ENCODE measurements at regions not wholly inside any gene's neighbourhood (a gene's known extent, or its start where the extent isn't known, plus 50 kb on each side); places are given as distances from the start of the nearest gene placed in this dataset.
"Not testable (repeated sequence)": the region's sequence is repeated elsewhere in the genome, so short reads cannot be mapped to it uniquely, and the experiment has no call there.

DNA sequence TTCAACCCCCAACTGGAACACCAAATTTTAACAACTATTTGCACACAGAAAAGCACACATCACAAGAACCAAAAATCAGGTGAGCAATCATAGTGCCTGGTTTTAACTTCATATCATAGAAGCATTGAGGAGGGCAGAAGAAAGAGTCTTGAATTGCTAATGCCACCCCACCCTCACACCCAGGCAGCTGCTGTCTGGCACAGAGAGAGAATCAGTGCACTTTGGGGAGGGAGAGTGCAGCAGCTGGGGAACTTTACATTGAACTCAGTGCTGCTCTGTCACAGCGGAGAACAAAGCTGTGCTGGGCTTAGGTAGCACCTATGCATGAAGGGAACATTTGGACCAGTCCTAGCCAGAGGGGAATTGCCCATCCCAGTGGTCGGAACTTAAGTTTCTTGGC lies 76.0 kb upstream of the KBTBD8 start:
- Histone ChIP-seq H3K4me1 (ENCODE audit: control insufficient read depth, insufficient read depth, low read length) (no peaks in the 10 kb centered on the region), H3K27ac (ENCODE audit: low read length) (no peak overlapping the region), H3K4me3 (ENCODE audit: low read length) (no peak overlapping the region), H3K9me3 (ENCODE audit: control insufficient read depth, low read length) (no peaks in the 10 kb centered on the region), H3K27me3 (ENCODE audit: control insufficient read depth, insufficient read depth) (no peaks in the 10 kb centered on the region)
- no peak for ATAC-seq
- no peak for DNase-seq
- 85% methylated on average over 2 of the region's 2 CpGs for WGBS
- intact Hi-C loops (cut with DNase I), result no loop called here

DNA sequence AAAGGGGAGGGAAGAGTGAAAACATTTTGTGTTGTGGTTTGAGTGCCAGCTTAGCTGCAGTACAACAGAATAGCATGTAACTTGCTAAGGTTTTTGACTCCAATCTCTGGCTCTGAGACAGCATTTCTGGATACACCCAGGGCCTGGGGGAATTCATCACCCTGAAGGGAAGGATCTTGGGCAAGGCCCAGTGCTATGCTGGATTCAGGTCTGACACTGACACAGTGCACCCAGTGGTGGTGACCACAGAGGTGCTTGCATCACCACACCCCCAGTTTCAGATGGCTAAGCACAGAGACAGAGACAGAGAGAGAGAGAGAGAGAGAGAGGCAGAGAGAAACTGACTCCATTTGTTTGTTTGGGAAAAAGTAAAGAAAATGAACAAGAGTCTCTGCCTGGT lies 74.1 kb upstream of the KBTBD8 start:
- no peak overlapping the region for H3K4me3 ChIP-seq (ENCODE audit: low read length)
- DNase-seq, result no peak
- intact Hi-C loops (cut with DNase I), result no loop called here
- H3K27me3 ChIP-seq (ENCODE audit: control insufficient read depth, insufficient read depth), result no peaks in the 10 kb centered on the region
- H3K9me3 ChIP-seq (ENCODE audit: control insufficient read depth, low read length), result no peaks in the 10 kb centered on the region
- H3K27ac ChIP-seq (ENCODE audit: low read length), result no peak overlapping the region
- ATAC-seq, result no peak
- no peaks in the 10 kb centered on the region for H3K4me1 ChIP-seq (ENCODE audit: control insufficient read depth, insufficient read depth, low read length)

DNA sequence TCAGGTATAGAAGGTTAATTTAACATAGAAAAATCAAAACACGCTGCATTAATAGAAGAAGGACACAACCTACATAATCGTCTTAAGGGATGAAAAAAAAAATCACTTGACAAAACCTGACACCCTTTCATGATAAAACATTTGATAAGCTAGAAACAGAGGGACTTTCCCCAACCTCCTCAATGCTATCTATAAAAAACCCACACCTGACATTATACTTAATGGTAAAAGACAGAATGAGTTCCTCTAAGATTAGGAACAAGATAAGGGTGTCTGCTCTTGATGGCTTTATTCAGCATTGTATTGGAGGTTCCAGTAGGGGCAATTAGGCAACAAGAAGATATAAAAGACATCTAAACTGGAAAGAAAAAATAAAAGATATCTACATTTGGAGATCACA lies 69.9 kb upstream of the KBTBD8 start:
- no peak overlapping the region for H3K27ac ChIP-seq (ENCODE audit: low read length)
- no peaks in the 10 kb centered on the region for H3K9me3 ChIP-seq (ENCODE audit: control insufficient read depth, low read length)
- DNase-seq (no peak), ATAC-seq (no peak)
- H3K27me3 ChIP-seq (ENCODE audit: control insufficient read depth, insufficient read depth), result no peaks in the 10 kb centered on the region
- no peaks in the 10 kb centered on the region for H3K4me1 ChIP-seq (ENCODE audit: control insufficient read depth, insufficient read depth, low read length)
- no peak overlapping the region for H3K4me3 ChIP-seq (ENCODE audit: low read length)
- intact Hi-C loops (cut with DNase I), result no loop called here
- 61% methylated on average over 2 of the region's 2 CpGs for WGBS

DNA sequence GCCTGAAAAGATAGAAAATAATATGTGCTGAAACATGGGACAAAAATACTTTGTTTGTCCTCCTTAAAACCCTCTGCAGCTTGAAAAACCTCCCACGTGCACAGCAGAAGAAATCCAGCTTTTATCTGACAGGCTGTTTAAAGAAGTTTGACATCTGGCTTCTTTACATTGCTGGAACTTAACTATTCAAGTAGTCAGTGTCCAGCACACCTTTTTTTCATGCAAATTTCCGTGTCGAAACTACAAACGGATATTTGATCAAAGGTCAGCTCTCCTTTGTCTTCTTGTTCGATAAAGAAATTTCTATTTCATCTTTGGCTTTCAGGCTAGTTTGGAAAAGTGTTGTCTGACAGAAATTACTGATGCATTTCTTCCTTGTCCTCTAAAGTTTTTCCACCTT lies 66.8 kb upstream of the KBTBD8 start:
- Histone ChIP-seq H3K4me3 (ENCODE audit: low read length) (no peak overlapping the region), H3K9me3 (ENCODE audit: control insufficient read depth, low read length) (no peaks in the 10 kb centered on the region), H3K27ac (ENCODE audit: low read length) (no peak overlapping the region), H3K27me3 (ENCODE audit: control insufficient read depth, insufficient read depth) (no peaks in the 10 kb centered on the region), H3K4me1 (ENCODE audit: control insufficient read depth, insufficient read depth, low read length) (no peaks in the 10 kb centered on the region)
- ATAC-seq, result no peak
- WGBS, result 35% methylated on average over 5 of the region's 5 CpGs
- DNase-seq, result no peak
- intact Hi-C loops (cut with DNase I), result no loop called here

DNA sequence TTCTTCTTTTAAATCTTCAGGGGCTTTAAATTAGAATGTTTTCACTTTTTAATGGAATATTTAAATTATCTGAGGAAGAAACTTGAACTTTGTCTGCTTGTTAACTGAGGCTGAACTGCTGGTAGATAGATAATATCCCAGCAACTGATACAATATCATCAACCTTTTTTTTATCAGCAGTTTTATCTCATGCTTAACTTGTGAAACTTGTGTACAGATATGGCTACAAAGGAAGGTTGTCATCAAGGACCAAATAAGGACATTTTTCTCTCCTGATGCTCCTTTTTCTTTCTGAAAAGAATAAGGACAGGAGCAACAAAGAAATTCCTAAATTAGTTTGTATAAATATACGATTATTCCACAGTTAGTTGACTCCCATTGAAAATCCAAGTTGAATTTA lies 66.4 kb upstream of the KBTBD8 start:
- no peaks in the 10 kb centered on the region for H3K9me3 ChIP-seq (ENCODE audit: control insufficient read depth, low read length)
- WGBS, result 41% methylated on average over 1 of the region's 1 CpG
- no peak overlapping the region for H3K4me3 ChIP-seq (ENCODE audit: low read length)
- H3K4me1 ChIP-seq (ENCODE audit: control insufficient read depth, insufficient read depth, low read length), result no peaks in the 10 kb centered on the region
- ATAC-seq, result no peak
- no peak overlapping the region for H3K27ac ChIP-seq (ENCODE audit: low read length)
- intact Hi-C loops (cut with DNase I), result no loop called here
- no peaks in the 10 kb centered on the region for H3K27me3 ChIP-seq (ENCODE audit: control insufficient read depth, insufficient read depth)
- DNase-seq, result no peak

DNA sequence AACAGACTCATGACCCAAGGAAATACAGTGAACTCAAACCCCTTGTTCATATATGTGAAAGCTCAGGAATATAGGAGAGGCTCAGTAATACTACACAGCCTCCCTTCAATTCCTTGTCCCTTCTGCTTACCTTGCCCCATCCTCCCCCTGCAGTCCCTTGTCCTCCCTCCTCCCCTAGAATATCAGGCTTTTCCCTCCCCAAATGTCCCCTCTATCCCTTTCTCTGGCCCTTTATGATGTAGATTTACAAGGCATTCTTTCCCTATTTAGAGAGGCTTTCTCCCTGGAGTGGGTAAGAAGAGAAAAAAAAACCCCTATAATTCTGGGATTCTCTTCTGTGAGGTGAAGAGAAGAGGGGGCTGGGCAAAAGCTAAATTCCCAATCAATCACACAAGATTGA lies 64.9 kb upstream of the KBTBD8 start:
- ATAC-seq (no peak), DNase-seq (no peak)
- Histone ChIP-seq H3K27ac (ENCODE audit: low read length) (no peak overlapping the region), H3K27me3 (ENCODE audit: control insufficient read depth, insufficient read depth) (no peaks in the 10 kb centered on the region), H3K4me3 (ENCODE audit: low read length) (no peak overlapping the region), H3K4me1 (ENCODE audit: control insufficient read depth, insufficient read depth, low read length) (no peaks in the 10 kb centered on the region), H3K9me3 (ENCODE audit: control insufficient read depth, low read length) (no peaks in the 10 kb centered on the region)
- intact Hi-C loops (cut with DNase I), result no loop called here

DNA sequence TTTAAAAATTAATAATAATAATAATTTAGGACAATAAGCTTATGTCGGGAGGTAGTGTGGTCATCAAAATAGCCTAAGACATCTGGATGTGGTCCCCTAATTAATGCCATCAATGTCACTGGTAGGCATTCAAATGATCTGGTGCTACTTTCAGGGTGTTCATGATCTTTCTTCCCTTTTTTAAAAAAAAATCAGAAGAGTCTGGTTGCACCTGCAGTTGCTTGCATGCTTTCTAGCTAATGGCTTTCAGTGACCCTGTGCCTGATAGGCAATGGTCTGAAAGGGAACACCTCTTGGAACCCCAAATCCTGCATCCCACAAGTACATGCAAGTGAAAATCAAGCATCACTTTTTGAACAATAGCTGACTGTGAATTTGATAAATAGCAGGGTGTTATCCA lies 64.1 kb upstream of the KBTBD8 start:
- Histone ChIP-seq H3K4me3 (ENCODE audit: low read length) (no peak overlapping the region), H3K4me1 (ENCODE audit: control insufficient read depth, insufficient read depth, low read length) (no peaks in the 10 kb centered on the region), H3K27ac (ENCODE audit: low read length) (no peak overlapping the region), H3K9me3 (ENCODE audit: control insufficient read depth, low read length) (no peaks in the 10 kb centered on the region), H3K27me3 (ENCODE audit: control insufficient read depth, insufficient read depth) (no peaks in the 10 kb centered on the region)
- DNase-seq, result no peak
- 86% methylated on average over 1 of the region's 1 CpG for WGBS
- ATAC-seq, result no peak
- intact Hi-C loops (cut with DNase I), result no loop called here

DNA sequence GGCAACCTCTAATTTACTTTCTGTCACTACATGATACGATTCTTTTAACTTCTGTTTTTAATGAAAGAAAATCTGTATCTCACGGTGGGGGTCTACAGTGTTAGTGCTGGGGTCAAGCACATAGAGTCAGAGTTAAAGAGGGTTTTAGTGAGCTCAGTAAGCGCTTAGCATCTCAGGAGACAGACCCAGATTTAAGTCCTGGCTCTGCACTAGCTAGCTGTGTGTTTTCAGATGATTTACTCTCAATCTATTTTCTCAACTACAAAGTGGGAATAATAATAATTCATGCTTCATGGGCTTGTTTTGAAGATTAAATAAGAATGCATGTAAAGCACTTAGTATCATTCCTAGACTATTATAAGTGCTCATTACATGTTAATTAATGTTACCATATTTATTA lies 63.4 kb upstream of the KBTBD8 start:
- H3K27me3 ChIP-seq (ENCODE audit: control insufficient read depth, insufficient read depth), result no peaks in the 10 kb centered on the region
- intact Hi-C loops (cut with DNase I), result no loop called here
- WGBS, result 78% methylated on average over 3 of the region's 3 CpGs
- no peak for DNase-seq
- H3K27ac ChIP-seq (ENCODE audit: low read length), result no peak overlapping the region
- H3K9me3 ChIP-seq (ENCODE audit: control insufficient read depth, low read length), result no peaks in the 10 kb centered on the region
- H3K4me3 ChIP-seq (ENCODE audit: low read length), result no peak overlapping the region
- ATAC-seq, result no peak
- no peaks in the 10 kb centered on the region for H3K4me1 ChIP-seq (ENCODE audit: control insufficient read depth, insufficient read depth, low read length)

DNA sequence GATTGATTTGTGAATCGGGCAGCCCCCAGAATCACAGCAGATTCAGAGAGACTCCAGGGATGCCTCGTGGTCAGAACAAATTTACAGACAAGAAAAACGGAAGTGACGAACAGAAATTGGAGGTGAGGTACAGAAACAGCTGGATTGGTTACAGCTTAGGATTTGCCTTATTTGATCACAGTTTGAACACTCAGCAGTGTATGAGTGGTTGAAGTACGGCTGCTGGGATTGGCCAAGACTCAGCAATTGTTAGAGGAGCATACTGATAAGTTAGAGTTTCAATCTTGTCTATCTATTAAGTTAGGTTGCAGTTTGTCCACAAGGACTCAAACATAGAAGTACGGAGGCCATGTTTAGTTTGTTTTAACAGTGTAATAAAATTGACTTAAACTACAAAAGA lies 61.1 kb upstream of the KBTBD8 start:
- H3K4me1 ChIP-seq (ENCODE audit: control insufficient read depth, insufficient read depth, low read length); intact Hi-C loops (cut with DNase I); H3K27me3 ChIP-seq (ENCODE audit: control insufficient read depth, insufficient read depth); ATAC-seq; H3K9me3 ChIP-seq (ENCODE audit: control insufficient read depth, low read length); DNase-seq; H3K27ac ChIP-seq (ENCODE audit: low read length); H3K4me3 ChIP-seq (ENCODE audit: low read length): not testable (repeated sequence)
- WGBS, result 68% methylated on average over 6 of the region's 6 CpGs

DNA sequence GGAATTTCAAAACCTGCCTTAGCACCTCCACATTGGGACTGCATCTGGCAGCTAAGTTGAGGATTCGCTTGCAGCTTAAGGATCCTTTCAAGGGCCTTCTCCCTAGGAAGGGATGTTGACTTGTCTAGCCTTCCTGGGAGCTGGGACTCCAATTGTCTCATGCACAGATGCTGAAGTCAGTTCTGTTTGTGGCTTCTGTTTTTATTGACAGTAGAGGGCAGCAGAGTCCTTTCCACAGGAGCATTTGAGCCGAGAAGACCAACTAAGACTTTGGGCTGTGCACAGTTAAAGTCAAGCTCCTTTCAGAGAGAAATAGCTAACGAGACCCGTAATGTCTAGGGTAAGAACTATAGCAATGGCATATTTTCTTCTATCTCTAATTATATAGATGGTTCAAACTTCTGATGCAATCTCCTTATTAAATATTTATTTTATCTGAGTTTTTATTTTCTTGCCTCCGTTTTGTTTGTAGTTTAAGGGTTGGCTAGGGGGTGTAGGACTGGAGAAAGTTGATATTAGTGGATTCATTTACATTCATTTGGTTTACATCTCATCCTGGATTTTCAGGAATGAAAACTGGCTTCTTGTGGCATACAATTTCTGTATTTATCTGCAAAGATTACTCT lies 59.7 kb upstream of the KBTBD8 start:
- WGBS, result 15% methylated on average over 5 of the region's 5 CpGs
- ATAC-seq (peak; percentile 72 to 76), DNase-seq (no peak)
- Histone ChIP-seq H3K27me3 (ENCODE audit: control insufficient read depth, insufficient read depth) (no peaks in the 10 kb centered on the region), H3K9me3 (ENCODE audit: control insufficient read depth, low read length) (no peaks in the 10 kb centered on the region), H3K4me1 (ENCODE audit: control insufficient read depth, insufficient read depth, low read length) (no peaks in the 10 kb centered on the region), H3K27ac (ENCODE audit: low read length) (no peak overlapping the region), H3K4me3 (ENCODE audit: low read length) (no peak overlapping the region)
- intact Hi-C loops (cut with DNase I), result no loop called here

DNA sequence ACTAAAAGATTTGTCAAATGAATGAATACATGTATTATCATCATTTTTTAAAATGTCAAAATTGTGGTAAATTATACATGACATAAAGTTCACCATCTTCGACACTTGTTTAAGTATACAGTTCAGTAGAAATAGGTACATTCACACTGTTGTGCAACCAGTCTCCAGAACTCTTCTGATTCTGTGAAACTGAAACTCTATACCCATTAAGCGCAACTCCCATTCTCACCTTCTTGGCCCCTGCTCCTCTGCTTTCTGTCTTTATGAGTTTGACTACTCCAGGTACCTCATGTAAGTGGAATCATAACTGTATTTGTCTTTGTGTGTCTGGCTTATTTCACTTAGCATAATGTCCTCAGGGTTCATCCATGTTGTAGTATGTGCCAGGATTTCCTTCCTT lies 50.1 kb upstream of the KBTBD8 start:
- Histone ChIP-seq H3K4me1 (ENCODE audit: control insufficient read depth, insufficient read depth, low read length) (no peaks in the 10 kb centered on the region), H3K4me3 (ENCODE audit: low read length) (no peak overlapping the region), H3K27me3 (ENCODE audit: control insufficient read depth, insufficient read depth) (peaks cover 4% of the 10 kb centered on the region), H3K9me3 (ENCODE audit: control insufficient read depth, low read length) (no peaks in the 10 kb centered on the region), H3K27ac (ENCODE audit: low read length) (no peak overlapping the region)
- DNase-seq, result no peak
- intact Hi-C loops (cut with DNase I), result no loop called here
- WGBS, result 90% methylated on average over 2 of the region's 2 CpGs
- ATAC-seq, result no peak

Measured in right cardiac atrium (tissue), 5 donors.